ENCODE measurements at regions not wholly inside any gene's neighbourhood (a gene's known extent, or its start where the extent isn't known, plus 50 kb on each side); places are given as distances from the start of the nearest gene placed in this dataset.

- DNase-seq (ENCODE audit: low read depth): peak; percentile 50
Observed at GRCh38 chr21:21722731-21723130, 724.5 kb downstream of the NCAM2 start.

- DNase-seq (ENCODE audit: low read depth): no peak
Observed at GRCh38 chr21:21730512-21730911, 732.3 kb downstream of the NCAM2 start.

GRCh38 chr21:21731626-21732025, 733.4 kb downstream of the NCAM2 start:
- peak; percentile 66 for DNase-seq (ENCODE audit: low read depth)

GRCh38 chr21:21734088-21734487, 735.9 kb downstream of the NCAM2 start:
- no peak for DNase-seq (ENCODE audit: low read depth)

GRCh38 chr21:21737186-21737585, 739.0 kb downstream of the NCAM2 start:
- peak; percentile 83 for DNase-seq (ENCODE audit: low read depth)

GRCh38 chr21:21740207-21740606, 742.0 kb downstream of the NCAM2 start:
- DNase-seq (ENCODE audit: low read depth): no peak

- no peak for DNase-seq (ENCODE audit: low read depth)
Observed at GRCh38 chr21:21750124-21750825, 752.1 kb downstream of the NCAM2 start.

GRCh38 chr21:21751286-21751685, 753.1 kb downstream of the NCAM2 start:
- DNase-seq (ENCODE audit: low read depth): no peak

GRCh38 chr21:21762855-21763254, 764.6 kb downstream of the NCAM2 start:
- no peak for DNase-seq (ENCODE audit: low read depth)

- no peak for DNase-seq (ENCODE audit: low read depth)
Observed at GRCh38 chr21:21764281-21764680, 766.1 kb downstream of the NCAM2 start.

- DNase-seq (ENCODE audit: low read depth): no peak
Observed at GRCh38 chr21:21767276-21767675, 769.1 kb downstream of the NCAM2 start.

- DNase-seq (ENCODE audit: low read depth): no peak
Observed at GRCh38 chr21:21788591-21788990, 790.4 kb downstream of the NCAM2 start.

- DNase-seq (ENCODE audit: low read depth): no peak
Observed at GRCh38 chr21:21801921-21802320, 803.7 kb downstream of the NCAM2 start.

- DNase-seq (ENCODE audit: low read depth): peak; percentile 5
Observed at GRCh38 chr21:21806711-21807597, 808.7 kb downstream of the NCAM2 start.

- DNase-seq (ENCODE audit: low read depth): no peak
Observed at GRCh38 chr21:21807598-21807903, 809.3 kb downstream of the NCAM2 start.

GRCh38 chr21:21813289-21813688, 815.1 kb downstream of the NCAM2 start:
- no peak for DNase-seq (ENCODE audit: low read depth)

GRCh38 chr21:21813934-21814333, 815.7 kb downstream of the NCAM2 start:
- DNase-seq (ENCODE audit: low read depth): no peak

GRCh38 chr21:21816778-21817177, 818.6 kb downstream of the NCAM2 start:
- DNase-seq (ENCODE audit: low read depth): no peak

GRCh38 chr21:21818898-21819297, 820.7 kb downstream of the NCAM2 start:
- no peak for DNase-seq (ENCODE audit: low read depth)

- no peak for DNase-seq (ENCODE audit: low read depth)
Observed at GRCh38 chr21:21828130-21828529, 829.9 kb downstream of the NCAM2 start.

GRCh38 chr21:21831036-21831435, 832.8 kb downstream of the NCAM2 start:
- no peak for DNase-seq (ENCODE audit: low read depth)

GRCh38 chr21:21845901-21846300, 847.7 kb downstream of the NCAM2 start:
- DNase-seq (ENCODE audit: low read depth): peak; percentile 15

GRCh38 chr21:21851205-21851604, 853.0 kb downstream of the NCAM2 start:
- no peak for DNase-seq (ENCODE audit: low read depth)
